AG09319 (cell line): ENCODE measurements at regions not wholly inside any gene's neighbourhood (a gene's known extent, or its start where the extent isn't known, plus 50 kb on each side); places are given as distances from the start of the nearest gene placed in this dataset.

Experiments used
- DNase-seq: peaks from one replicate; pipeline ENCODE4 v3.0.0-alpha.2; 2010; ENCODE audit warnings: low read depth; ENCODE audit errors: extremely low read depth
- CTCF ChIP-seq: IDR thresholded peaks from 2 replicates; pipeline ENCODE4 v1.5.1; 2011; ENCODE audit warnings: low read depth, mild to moderate bottlenecking, inconsistent platforms, low read length, moderate library complexity

- peak; percentile 93 for DNase-seq
- TF ChIP-seq CTCF: no peak
Measured at GRCh38 chrX:13250826-13251580, 68.8 kb downstream of the ATXN3L start.

- no peak for DNase-seq
- TF ChIP-seq CTCF: no peak
Measured at GRCh38 chrX:13248867-13249486, 70.9 kb downstream of the ATXN3L start.

GRCh38 chrX:13239272-13239671, 80.6 kb downstream of the ATXN3L start:
- no peak for DNase-seq
- no peak for TF ChIP-seq CTCF

- no peak for TF ChIP-seq CTCF
- no peak for DNase-seq
Measured at GRCh38 chrX:13235930-13236329, 83.9 kb downstream of the ATXN3L start.

- TF ChIP-seq CTCF: no peak
- no peak for DNase-seq
Measured at GRCh38 chrX:13232484-13232883, 87.4 kb downstream of the ATXN3L start.

GRCh38 chrX:13226214-13226613, 93.6 kb downstream of the ATXN3L start:
- TF ChIP-seq CTCF: no peak
- DNase-seq: no peak

GRCh38 chrX:13223868-13224567, 95.8 kb downstream of the ATXN3L start:
- TF ChIP-seq CTCF: no peak
- peak; percentile 15 for DNase-seq
